SK-N-SH (cell line): ENCODE measurements at regions not wholly inside any gene's neighbourhood (a gene's known extent, or its start where the extent isn't known, plus 50 kb on each side); places are given as distances from the start of the nearest gene placed in this dataset.
A peak's percentile ranks its signal among the peaks of the same experiment; 100 is the strongest.

Source experiments
- CTCF ChIA-PET: fragments of 300-600, 350-600 bp; formaldehyde crosslinking; extraction: SDS; loops from one replicate; lab custom pipeline; 2021; lab: Yijun Ruan, JAX
- POLR2A ChIA-PET: fragments of 350-600 bp; sonication (Branson Sonifier 250); formaldehyde crosslinking; extraction: SDS; loops from one replicate; lab custom pipeline; 2020; ENCODE audit warnings: antibody characterized with exemption, inconsistent platforms; lab: Yijun Ruan, JAX
- DNase-seq: peaks from one replicate; pipeline ENCODE4 v3.0.0; 2012
- H2AFZ ChIP-seq: fragments of 200-600 bp; sonication (generic); 2 replicates; pipeline ENCODE4 v1.8.1; 2016; ENCODE audit warnings: antibody characterized with exemption, mild to moderate bottlenecking, low read depth
- H3F3A ChIP-seq: fragments of 200-600 bp; sonication (generic); replicated peaks from 2 replicates; pipeline ENCODE3; 2016; ENCODE audit warnings: antibody characterized with exemption, mild to moderate bottlenecking; ENCODE audit not compliant: insufficient read depth
- H3K27ac ChIP-seq, 2 experiments: fragments of 200-500 bp in 1 of 2; fragments of 200-600 bp in 1 of 2; sonication (Bioruptor generic) in 1 of 2; sonication (generic), shearing (Covaris generic) in 1 of 2; 2 replicates each; pipeline versions ENCODE4 v1.5.1 to v1.6.1; 2014 to 2016; ENCODE audit warnings: low read depth in 2 of 2, inconsistent platforms in 1 of 2, low read length in 1 of 2, mild to moderate bottlenecking in 1 of 2, mixed read lengths in 1 of 2
- H3K27me3 ChIP-seq: fragments of 200-600 bp; sonication (generic), shearing (Covaris generic); 2 replicates; pipeline ENCODE4 v1.6.1; 2016; ENCODE audit warnings: mixed run types; ENCODE audit not compliant: insufficient read depth
- H3K36me3 ChIP-seq, 2 experiments: fragments of 200-500 bp in 1 of 2; fragments of 200-600 bp in 1 of 2; sonication (Bioruptor generic) in 1 of 2; sonication (generic) in 1 of 2; replicated peaks in 1 of 2; 2 replicates each; pipeline versions ENCODE3 to v1.5.1; 2014 to 2016; ENCODE audit warnings: low read length in 1 of 2, mild to moderate bottlenecking in 1 of 2; ENCODE audit not compliant: insufficient read depth in 2 of 2, control insufficient read depth in 1 of 2
- H3K4me1 ChIP-seq, 2 experiments: fragments of 200-500 bp in 1 of 2; fragments of 200-600 bp in 1 of 2; sonication (Bioruptor generic) in 1 of 2; sonication (generic), shearing (Covaris generic) in 1 of 2; 2 replicates each; pipeline versions ENCODE4 v1.5.1 to v1.6.1; 2014 to 2016; ENCODE audit warnings: low read depth in 1 of 2, low read length in 1 of 2, mixed run types in 1 of 2; ENCODE audit not compliant: insufficient read depth in 2 of 2, control insufficient read depth in 1 of 2
- H3K4me2 ChIP-seq: fragments of 200-600 bp; sonication (generic), shearing (Covaris generic); 2 replicates; pipeline ENCODE4 v1.6.1; 2017; ENCODE audit warnings: mixed run types
- H3K4me3 ChIP-seq, 2 experiments: fragments of 200-500 bp in 1 of 2; fragments of 200-600 bp in 1 of 2; sonication (Bioruptor generic) in 1 of 2; sonication (generic), shearing (Covaris generic) in 1 of 2; 2 replicates each; pipeline versions ENCODE4 v1.5.1 to v1.8.1; 2014 to 2016; ENCODE audit warnings: low read depth in 2 of 2, inconsistent platforms in 1 of 2, low read length in 1 of 2, mild to moderate bottlenecking in 1 of 2, mixed read lengths in 1 of 2, moderate library complexity in 1 of 2
- H3K79me2 ChIP-seq: fragments of 200-600 bp; sonication (generic); 2 replicates; pipeline ENCODE4 v1.8.1; 2017; ENCODE audit warnings: mild to moderate bottlenecking; ENCODE audit not compliant: insufficient read depth
- H3K9ac ChIP-seq: fragments of 200-600 bp; sonication (generic); 2 replicates; pipeline ENCODE4 v1.6.1; 2017; ENCODE audit warnings: mixed run types
- H3K9me2 ChIP-seq: fragments of 200-600 bp; sonication (generic); 2 replicates; pipeline ENCODE4 v1.6.1; 2017; ENCODE audit warnings: mixed run types
- H3K9me3 ChIP-seq: fragments of 200-600 bp; sonication (generic); 2 replicates; pipeline ENCODE4 v1.6.1; 2017; ENCODE audit warnings: mixed run types, mild to moderate bottlenecking, moderate library complexity
- H4K20me1 ChIP-seq: fragments of 200-600 bp; sonication (generic); 2 replicates; pipeline ENCODE4 v1.6.1; 2017; ENCODE audit warnings: mild to moderate bottlenecking, mixed run types; ENCODE audit not compliant: insufficient read depth
- CHD2 ChIP-seq: fragments of 150-350 bp; IDR thresholded peaks from 2 replicates; pipeline ENCODE4 v1.6.1; 2018; ENCODE audit warnings: low read length; ENCODE audit not compliant: partially characterized antibody
- EP300 ChIP-seq, 2 experiments: IDR thresholded peaks; 2 replicates each; pipeline versions ENCODE4 v1.4.0 to v1.6.1; 2012; ENCODE audit warnings: borderline replicate concordance in 1 of 2, low read depth in 1 of 2, low read length in 1 of 2
- FOSL2 ChIP-seq: IDR thresholded peaks from 2 replicates; pipeline ENCODE4 v1.4.0; 2012; ENCODE audit warnings: low read depth, mild to moderate bottlenecking, moderate library complexity, borderline replicate concordance
- FOXM1 ChIP-seq: IDR thresholded peaks from 2 replicates; pipeline ENCODE4 v1.4.0; 2012; ENCODE audit warnings: low read depth, mild to moderate bottlenecking
- JUND ChIP-seq: IDR thresholded peaks from 2 replicates; pipeline ENCODE4 v1.4.0; 2012
- MXI1 ChIP-seq: IDR thresholded peaks from 2 replicates; pipeline ENCODE4 v1.6.1; 2012; ENCODE audit warnings: mild to moderate bottlenecking, low read depth, low read length, improper control_type of control experiment
- NRF1 ChIP-seq: IDR thresholded peaks from 2 replicates; pipeline ENCODE4 v1.6.1; 2012; ENCODE audit warnings: low read depth, mild to moderate bottlenecking, low read length
- SIN3A ChIP-seq: IDR thresholded peaks from 2 replicates; pipeline ENCODE4 v1.6.1; 2012; ENCODE audit warnings: low read depth, mild to moderate bottlenecking, low read length, moderate library complexity, borderline replicate concordance
- TCF12 ChIP-seq: IDR thresholded peaks from 2 replicates; pipeline ENCODE4 v1.4.0; 2012
- WGBS: methylation state at CpG from one replicate; pipeline ENCODE4 v1.1.6; 2017; ENCODE audit warnings: low lambda C conversion rate; 5-methylcytosine and 5-hydroxymethylcytosine counted together
- TF ChIP-seq, protein P1 (sequence below): IDR thresholded peaks from 2 replicates; pipeline ENCODE4; 2012
- TF ChIP-seq, protein P2 (sequence below): IDR thresholded peaks from 2 replicates; pipeline ENCODE4 v1.4.0; 2012; ENCODE audit warnings: low read depth, borderline replicate concordance
- TF ChIP-seq, protein P3 (sequence below): IDR thresholded peaks from 2 replicates; pipeline ENCODE4 v1.4.0; 2012; ENCODE audit warnings: low read depth

DNA sequence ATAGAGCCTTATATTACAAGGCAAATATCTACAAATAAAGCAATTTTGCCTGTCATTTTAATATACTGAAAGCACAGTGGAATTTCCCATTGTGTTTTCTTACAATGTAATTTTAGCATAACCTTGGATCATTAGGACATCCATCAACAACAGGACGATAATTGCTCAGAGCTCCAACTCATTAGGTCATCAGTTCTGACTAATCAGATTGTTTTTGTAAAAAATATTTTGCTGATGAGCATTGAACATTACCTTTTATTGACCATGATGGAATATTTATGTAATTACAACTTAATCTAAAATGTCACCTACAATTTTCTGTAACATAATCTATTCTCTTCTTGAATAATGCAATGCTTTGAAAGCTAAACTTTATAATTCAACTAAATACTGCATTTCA, 215.3 kb upstream of the DSEL start (continued):
- TF ChIP-seq SIN3A (no peak), JUND (peak; percentile 69), FOXM1 (no peak), FOSL2 (peak; percentile 59; the same call in 1 of the 2 replicates), NRF1 (no peak)
- TF ChIP-seq, protein P1, sequence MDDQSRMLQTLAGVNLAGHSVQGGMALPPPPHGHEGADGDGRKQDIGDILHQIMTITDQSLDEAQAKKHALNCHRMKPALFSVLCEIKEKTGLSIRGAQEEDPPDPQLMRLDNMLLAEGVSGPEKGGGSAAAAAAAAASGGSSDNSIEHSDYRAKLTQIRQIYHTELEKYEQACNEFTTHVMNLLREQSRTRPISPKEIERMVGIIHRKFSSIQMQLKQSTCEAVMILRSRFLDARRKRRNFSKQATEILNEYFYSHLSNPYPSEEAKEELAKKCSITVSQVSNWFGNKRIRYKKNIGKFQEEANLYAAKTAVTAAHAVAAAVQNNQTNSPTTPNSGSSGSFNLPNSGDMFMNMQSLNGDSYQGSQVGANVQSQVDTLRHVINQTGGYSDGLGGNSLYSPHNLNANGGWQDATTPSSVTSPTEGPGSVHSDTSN = peak; percentile 84
- TF ChIP-seq, protein P2, sequence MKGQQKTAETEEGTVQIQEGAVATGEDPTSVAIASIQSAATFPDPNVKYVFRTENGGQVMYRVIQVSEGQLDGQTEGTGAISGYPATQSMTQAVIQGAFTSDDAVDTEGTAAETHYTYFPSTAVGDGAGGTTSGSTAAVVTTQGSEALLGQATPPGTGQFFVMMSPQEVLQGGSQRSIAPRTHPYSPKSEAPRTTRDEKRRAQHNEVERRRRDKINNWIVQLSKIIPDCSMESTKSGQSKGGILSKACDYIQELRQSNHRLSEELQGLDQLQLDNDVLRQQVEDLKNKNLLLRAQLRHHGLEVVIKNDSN = no peak
- TF ChIP-seq, all 33 proteins: peak for 8

GRCh38 chr18:67730886-67731285, 214.4 kb upstream of the DSEL start:
- Histone ChIP-seq H3K4me2 (no peak overlapping the region), H3K9me2 (no peaks in the 10 kb centered on the region), H4K20me1 (no peaks in the 10 kb centered on the region), H3K4me1 (no peaks in the 10 kb centered on the region; a peak in 1 of 4 replicates), H2AFZ (peak overlapping the region; percentile 77; the same call in 1 of the 2 replicates), H3K27me3 (no peaks in the 10 kb centered on the region), H3K79me2 (no peaks in the 10 kb centered on the region), H3K4me3 (no peak overlapping the region), H3K27ac (peak overlapping the region in 1 of 2 experiments; percentile 59; a peak in 2 of 4 replicates), H3K36me3 (no peaks in the 10 kb centered on the region), H3K9me3 (no peaks in the 10 kb centered on the region), H3K9ac (no peak overlapping the region), H3F3A (peaks cover 21% of the 10 kb centered on the region)
- CTCF ChIA-PET = no interaction called here
- TF ChIP-seq JUND = peak; percentile 72
- TF ChIP-seq SIN3A = no peak
- peak; percentile 75 for TF ChIP-seq FOSL2
- peak in 1 of 2 experiments; percentile 70; a peak in 1 of 4 replicates for TF ChIP-seq EP300 (IDR thresholded peaks at IDR 0.05; ENCODE audit: borderline replicate concordance in 1 of 2, low read depth in 1 of 2, low read length in 1 of 2)
- peak; percentile 59; the same call in 1 of the 2 replicates for TF ChIP-seq TCF12
- no peak for TF ChIP-seq CHD2
- no peak for TF ChIP-seq MXI1
- TF ChIP-seq, protein P1 = peak; percentile 87
- WGBS = 68% methylated on average over 4 of the region's 4 CpGs
- POLR2A ChIA-PET = no interaction called here
- no peak for DNase-seq

GRCh38 chr18:67728364-67728763, 211.8 kb upstream of the DSEL start:
- H3K27me3 ChIP-seq = no peaks in the 10 kb centered on the region
- CTCF ChIA-PET = no interaction called here
- POLR2A ChIA-PET = no interaction called here
- TF ChIP-seq FOSL2 = no peak
- TF ChIP-seq, protein P3, sequence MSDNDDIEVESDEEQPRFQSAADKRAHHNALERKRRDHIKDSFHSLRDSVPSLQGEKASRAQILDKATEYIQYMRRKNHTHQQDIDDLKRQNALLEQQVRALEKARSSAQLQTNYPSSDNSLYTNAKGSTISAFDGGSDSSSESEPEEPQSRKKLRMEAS = no peak
- H3K79me2 ChIP-seq = no peaks in the 10 kb centered on the region
- H4K20me1 ChIP-seq = no peaks in the 10 kb centered on the region
- 72% methylated on average over 2 of the region's 2 CpGs for WGBS
- no peaks in the 10 kb centered on the region; the same call in 1 of the 2 replicates for H3K9me3 ChIP-seq
- H3K9me2 ChIP-seq = no peaks in the 10 kb centered on the region
- no peak overlapping the region for H3K27ac ChIP-seq
- H3K4me2 ChIP-seq = no peak overlapping the region
- no peak overlapping the region for H2AFZ ChIP-seq
- DNase-seq = no peak
- peaks cover 16% of the 10 kb centered on the region for H3F3A ChIP-seq
- no peaks in the 10 kb centered on the region for H3K36me3 ChIP-seq
- no peak overlapping the region for H3K9ac ChIP-seq
- H3K4me1 ChIP-seq = no peaks in the 10 kb centered on the region; a peak in 1 of 4 replicates
- H3K4me3 ChIP-seq = no peak overlapping the region
